Small intestine (tissue), 7 donors: ENCODE measurements at regions not wholly inside any gene's neighbourhood (a gene's known extent, or its start where the extent isn't known, plus 50 kb on each side); places are given as distances from the start of the nearest gene placed in this dataset.

Source experiments
- DNase-seq, 2 donors: peaks; one replicate each; pipeline versions ENCODE4 v3.0.0 to v3.0.0-alpha.2; 2013
- FAIRE-seq: peaks from 2 replicates; lab custom pipeline; 2012; peaks lifted over from hg19 to GRCh38; lab: Jason Lieb, UNC
- H3K27ac ChIP-seq, 3 donors: one replicate each; pipeline ENCODE4 v1.5.1; 2013; ENCODE audit warnings: low read length in 2 of 3, mild to moderate bottlenecking in 2 of 3, control low read depth in 1 of 3, inconsistent platforms in 1 of 3, low read depth in 1 of 3, moderate library complexity in 1 of 3
- H3K27me3 ChIP-seq, 3 donors: one replicate each; pipeline ENCODE4 v1.6.1; 2013; ENCODE audit warnings: low read length in 3 of 3, inconsistent platforms in 1 of 3; ENCODE audit not compliant: control insufficient read depth in 3 of 3, insufficient read depth in 3 of 3
- H3K36me3 ChIP-seq, 3 donors: one replicate each; pipeline ENCODE4 v1.6.1; 2013; ENCODE audit warnings: low read length in 3 of 3, inconsistent platforms in 1 of 3, low read depth in 1 of 3, mild to moderate bottlenecking in 1 of 3, moderate library complexity in 1 of 3; ENCODE audit not compliant: control insufficient read depth in 3 of 3, insufficient read depth in 2 of 3
- H3K4me1 ChIP-seq, 3 donors: one replicate each; pipeline ENCODE4 v1.6.1; 2013; ENCODE audit warnings: low read length in 2 of 3, inconsistent platforms in 1 of 3, low read depth in 1 of 3, mild to moderate bottlenecking in 1 of 3, moderate library complexity in 1 of 3; ENCODE audit not compliant: control insufficient read depth in 3 of 3, insufficient read depth in 2 of 3
- H3K4me3 ChIP-seq, 3 donors: one replicate each; pipeline ENCODE4 v1.5.1; 2013; ENCODE audit warnings: low read length in 3 of 3, control low read depth in 1 of 3, inconsistent platforms in 1 of 3, low read depth in 1 of 3, mild to moderate bottlenecking in 1 of 3, moderate library complexity in 1 of 3
- H3K9me3 ChIP-seq, 2 donors: one replicate each; pipeline ENCODE4 v1.6.1; 2013; ENCODE audit warnings: low read depth in 1 of 2, low read length in 1 of 2; ENCODE audit not compliant: control insufficient read depth in 2 of 2, insufficient read depth in 1 of 2
- WGBS, 3 donors: extraction: QIAGEN DNeasy Blood & Tissue Kit; methylation state at CpG; one replicate each; pipeline ENCODE4 v1.1.7; 2013; 5-methylcytosine and 5-hydroxymethylcytosine counted together
- donor health status: healthy with polysubstance abuse.
- donor health status: control.
- donor health status: control.
- donor health status: Bipolar disorder and iron deficiency.
- donor health status: healthy.

- DNase-seq (peak; percentile 69 to 88), FAIRE-seq (no peak)
- Histone ChIP-seq H3K4me1 (peaks cover 0 to 7% (median 0%) of the 10 kb centered on the region in 3 donors), H3K4me3 (no peak overlapping the region), H3K9me3 (no peaks in the 10 kb centered on the region), H3K27me3 (no peaks in the 10 kb centered on the region), H3K36me3 (no peaks in the 10 kb centered on the region), H3K27ac (no peak overlapping the region)
- 42 to 49% (median 47%) methylated on average over 16 of the region's 16 CpGs for WGBS, 3 donors
Observed at GRCh38 chr1:84753516-84754385, 63.5 kb upstream of the SSX2IP start.

GRCh38 chr1:84750110-84750730, 60.0 kb upstream of the SSX2IP start:
- no peaks in the 10 kb centered on the region for H3K9me3 ChIP-seq
- H3K4me3 ChIP-seq = no peak overlapping the region
- H3K36me3 ChIP-seq = no peaks in the 10 kb centered on the region
- 60 to 80% (median 74%) methylated on average over 6 of the region's 6 CpGs for WGBS, 3 donors
- H3K4me1 ChIP-seq = peaks cover 0 to 12% (median 0%) of the 10 kb centered on the region in 3 donors
- H3K27me3 ChIP-seq = no peaks in the 10 kb centered on the region
- DNase-seq = no peak
- no peak for FAIRE-seq
- no peak overlapping the region for H3K27ac ChIP-seq

- H3K4me1 ChIP-seq = peaks cover 0 to 12% (median 0%) of the 10 kb centered on the region in 3 donors
- no peak overlapping the region for H3K4me3 ChIP-seq
- H3K27ac ChIP-seq = no peak overlapping the region
- WGBS, 3 donors = 71 to 88% (median 86%) methylated on average over 2 of the region's 2 CpGs
- no peaks in the 10 kb centered on the region for H3K36me3 ChIP-seq
- H3K27me3 ChIP-seq = no peaks in the 10 kb centered on the region
- FAIRE-seq (no peak), DNase-seq (peak in 1 of 2 donors; percentile 17)
- H3K9me3 ChIP-seq = no peaks in the 10 kb centered on the region
Observed at GRCh38 chr1:84749427-84749826, 59.2 kb upstream of the SSX2IP start.

GRCh38 chr1:84748364-84748763, 58.1 kb upstream of the SSX2IP start:
- Histone ChIP-seq H3K27ac (no peak overlapping the region), H3K4me1 (peaks cover 0 to 11% (median 0%) of the 10 kb centered on the region in 3 donors), H3K4me3 (no peak overlapping the region), H3K9me3 (no peaks in the 10 kb centered on the region), H3K36me3 (no peaks in the 10 kb centered on the region), H3K27me3 (no peaks in the 10 kb centered on the region)
- 92 to 94% (median 92%) methylated on average over 3 of the region's 3 CpGs for WGBS, 3 donors
- FAIRE-seq (no peak), DNase-seq (no peak)

GRCh38 chr1:84745857-84746256, 55.6 kb upstream of the SSX2IP start:
- peaks cover 0 to 5% of the 10 kb centered on the region in 2 donors for H3K9me3 ChIP-seq
- FAIRE-seq = no peak
- H3K27ac ChIP-seq = no peak overlapping the region
- 84 to 92% (median 89%) methylated on average over 2 of the region's 2 CpGs for WGBS, 3 donors
- no peaks in the 10 kb centered on the region for H3K36me3 ChIP-seq
- peaks cover 0 to 1% (median 0%) of the 10 kb centered on the region in 3 donors for H3K27me3 ChIP-seq
- DNase-seq = no peak
- H3K4me3 ChIP-seq = no peak overlapping the region
- H3K4me1 ChIP-seq = peaks cover 0 to 8% (median 0%) of the 10 kb centered on the region in 3 donors

GRCh38 chr1:84743896-84744295, 53.6 kb upstream of the SSX2IP start:
- Histone ChIP-seq H3K9me3 (peaks cover 0 to 5% of the 10 kb centered on the region in 2 donors), H3K4me1 (peaks cover 0 to 5% (median 0%) of the 10 kb centered on the region in 3 donors), H3K36me3 (no peaks in the 10 kb centered on the region), H3K27ac (no peak overlapping the region), H3K4me3 (no peak overlapping the region), H3K27me3 (peaks cover 0 to 1% (median 0%) of the 10 kb centered on the region in 3 donors)
- WGBS, 3 donors = 77 to 81% (median 80%) methylated on average over 3 of the region's 3 CpGs
- FAIRE-seq (no peak), DNase-seq (peak in 1 of 2 donors; percentile 15)

- WGBS, 3 donors = 73 to 75% (median 75%) methylated on average over 1 of the region's 1 CpG
- H3K27ac ChIP-seq = no peak overlapping the region
- no peak overlapping the region for H3K4me3 ChIP-seq
- H3K36me3 ChIP-seq = no peaks in the 10 kb centered on the region
- H3K4me1 ChIP-seq = no peaks in the 10 kb centered on the region
- H3K9me3 ChIP-seq = peaks cover 0 to 5% of the 10 kb centered on the region in 2 donors
- peaks cover 0 to 1% (median 0%) of the 10 kb centered on the region in 3 donors for H3K27me3 ChIP-seq
- no peak for DNase-seq
- FAIRE-seq = no peak
Observed at GRCh38 chr1:84742653-84743052, 52.4 kb upstream of the SSX2IP start.

- FAIRE-seq = no peak
Observed at GRCh38 chr1:84740050-84740714, 49.9 kb upstream of the SSX2IP start.

More at GRCh38 chr1:84740050-84740714, 49.9 kb upstream of the SSX2IP start:
- H3K36me3 ChIP-seq = no peaks in the 10 kb centered on the region
- 87 to 91% (median 88%) methylated on average over 2 of the region's 2 CpGs for WGBS, 3 donors
- peaks cover 0 to 1% (median 0%) of the 10 kb centered on the region in 3 donors for H3K27me3 ChIP-seq
- peaks cover 0 to 5% of the 10 kb centered on the region in 2 donors for H3K9me3 ChIP-seq
- H3K4me1 ChIP-seq = no peaks in the 10 kb centered on the region
- H3K4me3 ChIP-seq = no peak overlapping the region
- no peak overlapping the region for H3K27ac ChIP-seq
- DNase-seq = no peak
